Colonic mucosa (tissue), 4 donors: ENCODE measurements at regions not wholly inside any gene's neighbourhood (a gene's known extent, or its start where the extent isn't known, plus 50 kb on each side); places are given as distances from the start of the nearest gene placed in this dataset.

Experiments
- DNase-seq: peaks from one replicate; pipeline ENCODE4 v3.0.0-alpha.2; 2020
- H3K27ac ChIP-seq: fragments of 200-600 bp; one replicate; pipeline ENCODE4 v1.8.0; 2021
- H3K27me3 ChIP-seq: fragments of 200-600 bp; one replicate; pipeline ENCODE4 v1.8.0; 2021
- H3K36me3 ChIP-seq: fragments of 200-600 bp; one replicate; pipeline ENCODE4 v1.8.0; 2021
- H3K4me1 ChIP-seq: fragments of 200-600 bp; one replicate; pipeline ENCODE4 v1.8.0; 2021; ENCODE audit warnings: mild to moderate bottlenecking
- H3K4me3 ChIP-seq: fragments of 200-600 bp; one replicate; pipeline ENCODE4 v1.8.0; 2021
- H3K9ac ChIP-seq, 2 donors: one replicate each; pipeline ENCODE4 v1.7.0; 2013; ENCODE audit warnings: control low read depth in 2 of 2, low read depth in 2 of 2, low read length in 2 of 2
- H3K9me3 ChIP-seq: fragments of 200-600 bp; one replicate; pipeline ENCODE4 v1.8.0; 2021
- CTCF ChIP-seq: fragments of 200-600 bp; IDR thresholded peaks from one replicate; pipeline ENCODE4 v1.8.0; 2022; ENCODE audit warnings: antibody characterized with exemption, mild to moderate bottlenecking
- intact Hi-C: fragments of 100-400 bp; cut with DNase I; formaldehyde crosslinking; loops from one replicate; pipeline ENCODE4 v1.14.1; 2022
- donor health status: healthy.
- donor health status: DM: no; HTN: no; CAD: no.
- donor health status: DM: no; HTN: no; CAD: no.

GRCh38 chr3:25018909-25019308 is 409.2 kb upstream of the RARB start:
- DNase-seq = no peak
- intact Hi-C loops = no loop called here
- H3K4me1 ChIP-seq = no peaks in the 10 kb centered on the region
- H3K4me3 ChIP-seq = no peak overlapping the region
- no peak overlapping the region for H3K27ac ChIP-seq
- no peaks in the 10 kb centered on the region for H3K27me3 ChIP-seq
- no peaks in the 10 kb centered on the region for H3K36me3 ChIP-seq
- no peak for TF ChIP-seq CTCF
- H3K9me3 ChIP-seq = no peaks in the 10 kb centered on the region
- H3K9ac ChIP-seq = no peak overlapping the region

GRCh38 chr3:25019506-25019905 is 408.6 kb upstream of the RARB start:
- H3K9ac ChIP-seq = no peak overlapping the region
- intact Hi-C loops = no loop called here
- no peaks in the 10 kb centered on the region for H3K9me3 ChIP-seq
- no peak for DNase-seq
- no peaks in the 10 kb centered on the region for H3K4me1 ChIP-seq
- no peaks in the 10 kb centered on the region for H3K27me3 ChIP-seq
- no peaks in the 10 kb centered on the region for H3K36me3 ChIP-seq
- H3K27ac ChIP-seq = no peak overlapping the region
- H3K4me3 ChIP-seq = no peak overlapping the region
- no peak for TF ChIP-seq CTCF

GRCh38 chr3:25021816-25022215 is 406.2 kb upstream of the RARB start:
- Histone ChIP-seq H3K27ac (no peak overlapping the region), H3K36me3 (no peaks in the 10 kb centered on the region), H3K4me1 (no peaks in the 10 kb centered on the region), H3K9me3 (no peaks in the 10 kb centered on the region), H3K9ac (no peak overlapping the region), H3K27me3 (no peaks in the 10 kb centered on the region), H3K4me3 (no peak overlapping the region)
- intact Hi-C loops = loop anchor here (5.0 kb wide), 1 partner anchor 575 kb away; no protein-coding TSS in a partner anchor
- DNase-seq = no peak
- no peak for TF ChIP-seq CTCF

GRCh38 chr3:25023876-25024275 is 404.2 kb upstream of the RARB start:
- H3K27ac ChIP-seq = no peak overlapping the region
- no peak overlapping the region for H3K4me3 ChIP-seq
- no peak overlapping the region for H3K9ac ChIP-seq
- no peaks in the 10 kb centered on the region for H3K36me3 ChIP-seq
- H3K9me3 ChIP-seq = no peaks in the 10 kb centered on the region
- no peaks in the 10 kb centered on the region for H3K27me3 ChIP-seq
- DNase-seq = no peak
- intact Hi-C loops = loop anchor here (5.0 kb wide), 1 partner anchor 573 kb away; no protein-coding TSS in a partner anchor
- H3K4me1 ChIP-seq = no peaks in the 10 kb centered on the region
- TF ChIP-seq CTCF = no peak

- TF ChIP-seq CTCF = no peak
- no peaks in the 10 kb centered on the region for H3K27me3 ChIP-seq
- intact Hi-C loops = no loop called here
- no peaks in the 10 kb centered on the region for H3K4me1 ChIP-seq
- no peak overlapping the region for H3K27ac ChIP-seq
- H3K9ac ChIP-seq = no peak overlapping the region
- no peaks in the 10 kb centered on the region for H3K9me3 ChIP-seq
- no peaks in the 10 kb centered on the region for H3K36me3 ChIP-seq
- DNase-seq = no peak
- no peak overlapping the region for H3K4me3 ChIP-seq
Measured at GRCh38 chr3:25025236-25025635, 402.8 kb upstream of the RARB start.

GRCh38 chr3:25027650-25028049 is 400.4 kb upstream of the RARB start:
- DNase-seq = no peak
- Histone ChIP-seq H3K4me1 (no peaks in the 10 kb centered on the region), H3K27me3 (no peaks in the 10 kb centered on the region), H3K9ac (no peak overlapping the region), H3K36me3 (no peaks in the 10 kb centered on the region), H3K9me3 (no peaks in the 10 kb centered on the region), H3K27ac (no peak overlapping the region), H3K4me3 (no peak overlapping the region)
- TF ChIP-seq CTCF = no peak
- intact Hi-C loops = no loop called here
